ENCODE measurements at regions not wholly inside any gene's neighbourhood (a gene's known extent, or its start where the extent isn't known, plus 50 kb on each side); places are given as distances from the start of the nearest gene placed in this dataset.
A peak's percentile ranks its signal among the peaks of the same experiment; 100 is the strongest.
"Not testable (repeated sequence)": the region's sequence is repeated elsewhere in the genome, so short reads cannot be mapped to it uniquely, and the experiment has no call there.

DNA sequence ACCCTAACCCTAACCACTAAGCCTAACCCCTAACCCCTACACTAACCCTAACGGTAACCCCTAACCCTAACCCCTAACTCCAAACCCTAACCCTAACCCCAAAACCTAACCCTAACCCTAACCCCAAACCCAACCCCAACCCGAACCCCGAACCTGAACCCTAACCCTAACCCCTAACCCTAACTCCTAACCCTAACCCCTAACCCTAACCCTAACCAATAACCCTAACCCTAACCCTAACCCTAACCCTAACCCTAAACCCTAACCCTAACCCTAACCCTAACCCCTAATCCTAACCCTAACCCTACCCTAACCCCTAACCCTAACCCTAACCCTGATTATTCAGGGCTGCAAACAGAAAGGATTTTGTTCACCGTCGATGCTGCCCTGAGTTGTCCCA, 144.6 kb upstream of the DUSP22 start:
- DNase-seq, result not testable (repeated sequence)

GRCh38 chr6:148051-148984, 144.0 kb upstream of the DUSP22 start:
- DNase-seq, result peak; percentile 84

- DNase-seq, result not testable (repeated sequence)
Observed at GRCh38 chr6:150147-150546, 142.1 kb upstream of the DUSP22 start.

- not testable (repeated sequence) for DNase-seq
Observed at GRCh38 chr6:152436-152835, 139.9 kb upstream of the DUSP22 start.

DNA sequence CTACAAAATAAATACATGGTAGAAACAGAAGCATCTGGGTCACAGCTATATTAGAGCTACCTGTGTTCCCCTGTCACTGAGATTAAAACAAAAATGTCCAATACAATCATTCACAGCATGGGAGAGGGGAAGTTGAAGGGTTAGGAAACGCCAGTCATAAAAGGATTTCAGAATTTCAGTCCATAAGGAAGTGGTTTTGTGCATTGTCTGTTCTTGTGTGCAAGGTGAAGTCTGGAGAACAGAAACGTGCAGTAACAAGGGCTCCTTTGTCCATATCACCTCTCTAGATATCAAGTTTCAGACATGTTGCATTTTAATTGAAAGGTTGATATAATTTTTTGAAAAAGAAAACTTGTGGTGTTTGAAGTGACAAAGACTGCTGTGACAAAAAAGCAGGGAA, 139.3 kb upstream of the DUSP22 start:
- peak; percentile 11 for DNase-seq

DNA sequence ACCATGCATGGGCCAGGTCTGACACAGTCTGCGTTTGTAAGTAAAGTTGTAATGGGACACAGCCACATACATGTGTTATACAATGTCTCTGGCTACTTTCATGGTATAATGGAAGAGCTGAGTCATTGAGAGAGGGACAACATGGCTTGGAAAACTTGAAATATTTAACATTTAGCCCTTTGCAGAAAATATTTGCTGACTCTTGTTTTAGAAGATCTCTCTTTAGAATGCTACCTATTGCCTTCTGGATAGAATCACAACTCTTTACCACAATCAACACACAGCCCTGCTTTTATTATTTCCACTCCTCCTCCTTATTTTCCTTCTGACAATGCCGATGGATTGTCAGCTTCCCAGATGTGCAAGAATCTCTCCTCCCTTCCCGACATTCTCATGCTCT, 138.4 kb upstream of the DUSP22 start:
- DNase-seq, result not testable (repeated sequence)

- not testable (repeated sequence) for DNase-seq
Observed at GRCh38 chr6:154321-155092, 137.8 kb upstream of the DUSP22 start.

- DNase-seq, result no peak
Observed at GRCh38 chr6:156010-156409, 136.3 kb upstream of the DUSP22 start.

DNA sequence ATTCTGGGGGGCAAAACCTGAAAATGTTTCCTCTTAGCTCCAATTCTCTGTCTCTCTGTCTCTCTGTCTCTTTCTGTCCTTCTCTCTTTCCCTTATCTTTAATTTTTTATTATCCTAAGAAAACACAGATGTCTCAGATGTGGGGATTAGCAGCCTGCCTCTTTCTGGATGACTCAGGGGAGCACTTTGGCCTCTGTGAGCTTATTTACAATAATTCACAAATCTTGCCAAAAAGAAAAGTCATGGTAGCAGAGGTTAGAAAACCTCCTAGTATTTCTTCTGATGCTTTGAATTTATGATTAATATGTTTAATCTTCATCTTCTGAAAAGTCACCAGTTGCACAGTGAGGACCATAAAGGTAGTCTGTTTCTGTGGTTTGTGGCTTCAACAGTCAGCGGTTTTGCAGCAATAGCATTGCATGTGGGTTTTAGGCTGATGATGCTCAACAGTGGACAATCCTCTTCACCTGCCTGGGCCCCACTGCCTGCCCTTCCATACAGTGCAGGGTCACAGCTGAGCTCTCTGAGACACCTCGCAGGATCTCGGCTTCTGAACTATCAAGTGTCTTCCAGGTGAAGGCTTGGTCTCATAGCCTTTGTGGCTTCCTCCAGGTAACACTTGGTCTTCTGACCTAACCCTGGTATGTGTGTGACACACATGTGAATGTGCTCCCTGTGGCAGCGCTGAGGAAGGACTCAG, 135.7 kb upstream of the DUSP22 start:
- not testable (repeated sequence) for DNase-seq

DNA sequence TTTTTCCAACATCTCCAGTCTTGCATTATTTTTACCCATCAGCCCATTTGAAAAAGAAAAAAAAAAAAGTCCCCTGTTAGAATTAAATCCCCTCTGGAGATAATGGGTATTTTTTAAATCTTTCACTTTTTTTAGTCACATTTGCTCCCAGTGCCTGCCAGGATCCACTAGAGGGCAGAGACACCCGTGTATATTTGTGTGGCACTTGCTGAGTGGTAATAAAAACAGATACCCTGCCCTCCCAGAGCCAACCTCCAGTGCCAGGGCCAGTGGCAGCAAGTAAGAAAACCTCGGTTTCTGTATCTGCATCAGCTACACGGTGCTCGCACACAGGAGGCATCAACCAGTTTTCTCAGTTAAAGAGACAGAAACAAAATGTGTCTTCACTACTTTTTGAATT, 135.1 kb upstream of the DUSP22 start:
- peak; percentile 17 for DNase-seq

DNA sequence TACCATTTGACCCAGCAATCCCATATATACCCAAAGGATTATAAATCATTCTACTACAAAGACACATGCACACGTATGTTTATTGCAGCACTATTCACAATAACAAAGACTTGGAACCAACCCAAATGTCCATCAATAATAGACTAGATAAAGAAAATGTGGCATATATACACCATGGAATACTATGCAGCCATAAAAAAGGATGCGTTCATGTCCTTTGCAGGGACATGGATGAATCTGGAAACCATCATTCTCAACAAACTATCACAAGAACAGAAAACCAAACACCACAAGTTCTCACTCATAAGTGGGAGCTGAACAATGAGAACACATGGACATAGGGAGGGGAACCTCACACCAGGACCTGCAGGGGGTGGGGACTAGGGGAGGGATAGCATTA, 130.6 kb upstream of the DUSP22 start:
- not testable (repeated sequence) for DNase-seq

DNA sequence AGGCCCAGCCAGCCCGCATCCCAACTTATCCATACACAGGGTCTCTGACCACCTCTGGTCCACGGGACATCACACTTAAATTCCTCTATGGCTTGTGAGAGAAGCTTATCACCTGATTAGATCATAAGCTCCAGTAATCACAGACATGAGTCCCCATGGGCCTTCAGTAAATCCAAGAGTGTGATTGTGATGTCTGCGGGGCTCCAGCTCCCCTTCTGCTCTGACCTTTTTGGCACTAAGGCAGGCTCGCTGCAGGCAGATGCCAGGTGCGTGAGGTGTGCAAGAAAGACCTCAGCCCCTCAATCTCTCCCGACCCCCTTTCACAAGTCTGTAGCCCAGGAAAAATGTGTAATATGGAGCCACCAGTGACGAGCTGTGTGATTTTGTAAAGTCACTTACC, 127.6 kb upstream of the DUSP22 start:
- no peak for DNase-seq

GRCh38 chr6:165263-165662, 127.0 kb upstream of the DUSP22 start:
- no peak for DNase-seq

DNA sequence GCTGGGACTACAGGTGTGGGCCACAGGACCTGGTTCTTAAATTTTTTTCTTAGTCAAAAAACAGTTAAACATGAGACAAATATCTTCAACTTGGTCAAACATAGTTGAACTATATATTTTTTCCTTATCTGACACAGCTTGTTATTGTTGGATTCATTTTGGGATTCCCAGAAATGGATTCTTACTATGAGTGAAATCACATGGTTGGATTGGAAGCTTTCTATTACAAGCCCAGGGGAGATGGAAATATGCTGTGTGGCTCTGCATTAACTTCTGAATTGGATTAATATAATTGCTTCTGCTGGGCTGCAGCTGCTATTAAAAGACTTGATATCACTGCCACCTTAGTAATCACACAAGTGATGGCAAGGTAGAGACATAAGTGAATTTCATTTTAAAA, 126.4 kb upstream of the DUSP22 start:
- no peak for DNase-seq

GRCh38 chr6:168865-169455, 123.3 kb upstream of the DUSP22 start:
- DNase-seq, result peak; percentile 59

GRCh38 chr6:174036-174435, 118.3 kb upstream of the DUSP22 start:
- DNase-seq, result no peak

GRCh38 chr6:175680-176079, 116.6 kb upstream of the DUSP22 start:
- DNase-seq, result no peak

DNA sequence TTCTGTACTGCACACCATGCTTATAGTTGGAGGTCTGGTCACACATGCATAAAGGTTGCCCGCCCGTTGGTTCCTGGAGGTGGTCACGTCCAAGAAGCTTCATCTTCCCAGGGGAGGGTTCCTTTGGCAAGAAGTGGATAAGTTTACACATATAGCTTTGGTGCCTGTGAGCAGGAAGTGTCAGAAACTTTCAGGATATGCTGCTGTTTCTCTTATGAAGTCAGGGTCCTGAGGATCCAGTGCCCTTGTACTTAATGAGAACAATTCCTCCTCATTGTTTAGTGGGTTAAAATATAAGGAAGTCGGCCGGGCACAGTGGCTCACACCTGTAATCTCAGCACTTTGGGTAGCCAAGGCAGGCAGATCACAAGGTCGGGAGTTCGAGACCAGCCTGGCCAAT, 115.5 kb upstream of the DUSP22 start:
- DNase-seq, result no peak

DNA sequence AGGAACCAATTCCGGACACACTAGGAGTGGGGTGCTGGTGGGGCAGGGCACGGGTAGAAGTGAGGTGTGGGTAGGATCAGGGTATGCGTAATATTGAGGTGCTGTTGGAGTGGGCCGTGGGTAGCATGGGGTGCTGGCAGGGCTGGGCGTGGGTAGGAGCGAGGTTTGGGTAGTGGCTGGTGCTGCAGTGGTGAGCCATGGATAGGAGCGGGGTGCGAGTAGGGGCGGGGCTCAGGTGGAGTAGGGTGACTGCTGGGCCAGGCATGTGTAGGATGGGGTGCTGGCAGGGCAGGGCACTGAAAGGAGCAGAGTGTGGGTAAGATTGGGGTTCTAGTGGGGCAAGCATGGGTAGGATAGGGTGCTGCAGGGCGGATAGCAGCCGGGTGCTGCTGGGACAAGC, 114.2 kb upstream of the DUSP22 start:
- DNase-seq, result no peak

GRCh38 chr6:178929-179328, 113.4 kb upstream of the DUSP22 start:
- DNase-seq, result not testable (repeated sequence)

- no peak for DNase-seq
Observed at GRCh38 chr6:179340-179950, 112.8 kb upstream of the DUSP22 start.

DNA sequence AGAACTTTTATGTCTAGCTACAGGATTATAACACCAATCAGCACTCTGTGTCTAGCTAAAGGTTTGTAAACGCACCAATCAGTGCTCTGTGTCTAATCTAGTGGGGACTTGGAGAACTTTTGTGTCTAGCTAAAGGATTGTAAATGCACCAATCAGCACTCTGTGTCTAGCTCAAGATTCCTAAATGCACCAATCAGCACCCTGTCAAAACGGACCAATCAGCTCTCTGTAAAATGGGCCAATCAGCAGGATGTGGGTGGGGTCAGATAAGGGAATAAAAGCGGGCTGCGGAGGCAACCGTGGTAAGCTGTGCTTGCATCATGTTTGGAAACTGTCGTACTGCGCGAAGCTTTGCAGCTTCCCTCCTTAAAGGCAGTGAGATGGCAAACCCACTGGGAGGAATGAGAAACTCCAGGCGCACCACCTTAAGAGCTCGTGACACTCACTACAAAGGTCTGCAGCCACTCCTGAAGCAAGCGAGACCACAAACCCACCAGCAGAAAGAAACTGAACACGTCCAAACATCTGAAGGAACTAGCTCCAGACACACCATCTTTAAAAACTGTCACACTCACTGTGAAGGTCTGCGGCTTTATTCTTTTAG, 112.1 kb upstream of the DUSP22 start:
- DNase-seq, result not testable (repeated sequence)
